ENCODE measurements at regions not wholly inside any gene's neighbourhood (a gene's known extent, or its start where the extent isn't known, plus 50 kb on each side); places are given as distances from the start of the nearest gene placed in this dataset.

DNA sequence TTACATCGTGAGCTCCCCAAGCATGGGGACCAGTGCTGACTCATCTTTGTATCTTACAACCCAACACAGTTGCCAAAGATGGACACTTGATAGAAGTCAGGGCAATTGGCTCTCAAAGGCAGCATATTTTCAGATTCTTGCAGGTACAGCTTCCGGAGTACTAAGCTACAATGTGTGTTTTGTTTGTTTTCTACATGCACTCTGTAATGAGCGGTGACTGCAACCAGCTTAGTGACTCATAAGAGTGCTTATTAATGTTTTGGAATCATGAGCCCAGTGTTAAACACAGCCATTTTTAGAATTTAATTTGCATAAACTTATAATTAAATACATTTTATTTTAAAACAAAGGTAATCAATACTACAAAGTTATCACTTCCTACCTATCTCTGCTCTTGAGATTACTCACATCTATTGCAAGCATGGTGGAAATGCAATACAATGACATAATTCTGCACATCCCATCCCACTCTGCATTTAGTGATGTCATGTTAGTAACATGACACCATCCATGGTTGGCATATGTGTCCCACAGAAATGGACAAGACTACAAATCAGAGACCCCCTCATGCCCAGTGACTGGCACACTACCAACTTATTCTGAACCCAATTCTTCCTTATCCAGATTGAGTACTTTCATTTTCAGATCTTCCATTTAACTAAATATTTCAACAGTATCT is 399.8 kb upstream of the ST6GAL2 start:
- H3K4me3 ChIP-seq: no peak overlapping the region
- H3K4me1 ChIP-seq: no peaks in the 10 kb centered on the region
- H3K27me3 ChIP-seq: no peaks in the 10 kb centered on the region
- WGBS: 81% methylated on average over 3 of the region's 3 CpGs
- no peak overlapping the region for H3K27ac ChIP-seq (replicated peaks in 1 of 4)
- intact Hi-C loops (cut with DNase I): no loop called here
- H3K36me3 ChIP-seq: no peaks in the 10 kb centered on the region
- DNase-seq (ENCODE audit: extremely low spot score): no peak
- H3K9me3 ChIP-seq: no peaks in the 10 kb centered on the region
- TF ChIP-seq, protein P1, sequence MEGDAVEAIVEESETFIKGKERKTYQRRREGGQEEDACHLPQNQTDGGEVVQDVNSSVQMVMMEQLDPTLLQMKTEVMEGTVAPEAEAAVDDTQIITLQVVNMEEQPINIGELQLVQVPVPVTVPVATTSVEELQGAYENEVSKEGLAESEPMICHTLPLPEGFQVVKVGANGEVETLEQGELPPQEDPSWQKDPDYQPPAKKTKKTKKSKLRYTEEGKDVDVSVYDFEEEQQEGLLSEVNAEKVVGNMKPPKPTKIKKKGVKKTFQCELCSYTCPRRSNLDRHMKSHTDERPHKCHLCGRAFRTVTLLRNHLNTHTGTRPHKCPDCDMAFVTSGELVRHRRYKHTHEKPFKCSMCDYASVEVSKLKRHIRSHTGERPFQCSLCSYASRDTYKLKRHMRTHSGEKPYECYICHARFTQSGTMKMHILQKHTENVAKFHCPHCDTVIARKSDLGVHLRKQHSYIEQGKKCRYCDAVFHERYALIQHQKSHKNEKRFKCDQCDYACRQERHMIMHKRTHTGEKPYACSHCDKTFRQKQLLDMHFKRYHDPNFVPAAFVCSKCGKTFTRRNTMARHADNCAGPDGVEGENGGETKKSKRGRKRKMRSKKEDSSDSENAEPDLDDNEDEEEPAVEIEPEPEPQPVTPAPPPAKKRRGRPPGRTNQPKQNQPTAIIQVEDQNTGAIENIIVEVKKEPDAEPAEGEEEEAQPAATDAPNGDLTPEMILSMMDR (IDR thresholded peaks at IDR 0.05): no peak
- no peak for TF ChIP-seq EP300 (IDR thresholded peaks at IDR 0.05)
- TF ChIP-seq POLR2AphosphoS5 (IDR thresholded peaks at IDR 0.05): no peak
- no peak for TF ChIP-seq POLR2A (IDR thresholded peaks at IDR 0.05; ENCODE audit: low read depth)

DNA sequence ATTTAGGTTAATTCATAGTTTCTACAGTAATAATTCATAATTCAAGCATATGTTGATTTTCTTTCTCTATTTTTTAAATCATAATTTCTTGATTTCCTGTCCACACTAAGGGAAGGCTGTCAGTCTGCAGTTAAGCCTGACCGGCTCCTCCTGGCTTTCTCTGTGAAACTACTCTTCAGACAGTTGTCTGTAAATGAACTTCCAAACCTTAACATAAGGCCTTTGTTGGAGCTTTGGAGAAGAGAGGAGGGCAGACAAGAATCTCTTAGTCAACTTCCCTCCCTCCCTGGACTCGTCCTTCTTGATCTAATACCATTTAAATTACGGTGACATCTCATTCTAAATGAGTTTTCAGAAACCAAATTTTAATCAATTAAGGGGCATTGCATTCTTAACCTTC is 404.1 kb upstream of the ST6GAL2 start:
- Histone ChIP-seq H3K36me3 (no peaks in the 10 kb centered on the region), H3K4me1 (no peaks in the 10 kb centered on the region), H3K27me3 (no peaks in the 10 kb centered on the region), H3K9me3 (no peaks in the 10 kb centered on the region), H3K4me3 (no peak overlapping the region), H3K27ac (replicated peaks in 1 of 4) (no peak overlapping the region)
- intact Hi-C loops (cut with DNase I): no loop called here
- DNase-seq (ENCODE audit: extremely low spot score): no peak
- TF ChIP-seq POLR2AphosphoS5 (IDR thresholded peaks at IDR 0.05): no peak
- TF ChIP-seq EP300 (IDR thresholded peaks at IDR 0.05): no peak
- TF ChIP-seq, protein P1 (IDR thresholded peaks at IDR 0.05): no peak
- TF ChIP-seq POLR2A (IDR thresholded peaks at IDR 0.05; ENCODE audit: low read depth): no peak
- WGBS: 90% methylated on average over 3 of the region's 3 CpGs

DNA sequence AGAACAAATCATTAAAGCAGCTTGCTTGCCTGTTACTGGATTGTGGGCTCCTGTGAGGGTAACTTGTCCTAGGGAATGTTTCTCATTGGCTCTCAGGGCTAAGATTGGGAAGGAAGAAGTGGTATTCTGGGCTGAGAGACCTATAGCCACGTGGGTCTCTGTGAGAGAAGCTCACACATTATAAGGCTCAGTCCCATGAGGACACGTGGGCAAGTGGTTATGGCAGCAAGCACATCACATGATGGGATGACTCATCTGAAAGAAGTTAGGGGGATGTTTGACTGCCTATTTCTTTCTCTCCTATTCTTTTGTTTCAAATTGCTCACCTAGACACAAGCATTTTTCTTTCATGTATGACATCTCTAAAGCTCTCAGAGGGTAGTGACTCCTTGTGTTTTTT is 418.0 kb upstream of the ST6GAL2 start:
- DNase-seq (ENCODE audit: extremely low spot score): no peak
- H3K27ac ChIP-seq (replicated peaks in 1 of 4): no peak overlapping the region
- TF ChIP-seq POLR2AphosphoS5 (IDR thresholded peaks at IDR 0.05) (no peak), POLR2A (IDR thresholded peaks at IDR 0.05; ENCODE audit: low read depth) (no peak), EP300 (IDR thresholded peaks at IDR 0.05) (no peak)
- TF ChIP-seq, protein P1 (IDR thresholded peaks at IDR 0.05): no peak
- no peaks in the 10 kb centered on the region for H3K36me3 ChIP-seq
- no peaks in the 10 kb centered on the region for H3K27me3 ChIP-seq
- no peaks in the 10 kb centered on the region for H3K4me1 ChIP-seq
- intact Hi-C loops (cut with DNase I): no loop called here
- 50% methylated on average over 2 of the region's 2 CpGs for WGBS
- H3K9me3 ChIP-seq: no peaks in the 10 kb centered on the region
- H3K4me3 ChIP-seq: no peak overlapping the region

DNA sequence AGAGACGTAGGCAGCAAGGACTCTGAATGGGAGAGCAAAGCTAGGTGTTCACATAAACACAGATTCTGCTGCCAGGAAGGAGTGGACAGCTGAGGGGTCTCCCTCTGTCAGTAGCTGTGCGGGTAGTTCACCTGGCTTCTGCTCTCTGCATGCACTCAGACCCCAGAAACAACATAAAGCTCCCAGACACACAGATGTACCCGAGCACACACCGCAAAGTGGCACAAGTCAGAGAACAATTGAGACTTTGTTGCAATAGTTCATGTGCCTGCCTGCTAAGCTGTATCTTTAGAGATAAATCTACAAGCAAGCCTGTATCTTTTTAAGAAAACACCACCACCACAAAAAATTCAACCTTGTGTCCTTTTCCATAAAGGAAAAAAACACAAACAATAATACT is 420.0 kb upstream of the ST6GAL2 start:
- Histone ChIP-seq H3K4me3 (no peak overlapping the region), H3K27me3 (no peaks in the 10 kb centered on the region), H3K9me3 (no peaks in the 10 kb centered on the region), H3K36me3 (no peaks in the 10 kb centered on the region), H3K4me1 (no peaks in the 10 kb centered on the region), H3K27ac (replicated peaks in 1 of 4) (no peak overlapping the region)
- intact Hi-C loops (cut with DNase I): no loop called here
- DNase-seq (ENCODE audit: extremely low spot score): no peak
- 55% methylated on average over 4 of the region's 4 CpGs for WGBS
- TF ChIP-seq, protein P1 (IDR thresholded peaks at IDR 0.05): no peak
- TF ChIP-seq POLR2AphosphoS5 (IDR thresholded peaks at IDR 0.05) (no peak), POLR2A (IDR thresholded peaks at IDR 0.05; ENCODE audit: low read depth) (no peak), EP300 (IDR thresholded peaks at IDR 0.05) (no peak)

DNA sequence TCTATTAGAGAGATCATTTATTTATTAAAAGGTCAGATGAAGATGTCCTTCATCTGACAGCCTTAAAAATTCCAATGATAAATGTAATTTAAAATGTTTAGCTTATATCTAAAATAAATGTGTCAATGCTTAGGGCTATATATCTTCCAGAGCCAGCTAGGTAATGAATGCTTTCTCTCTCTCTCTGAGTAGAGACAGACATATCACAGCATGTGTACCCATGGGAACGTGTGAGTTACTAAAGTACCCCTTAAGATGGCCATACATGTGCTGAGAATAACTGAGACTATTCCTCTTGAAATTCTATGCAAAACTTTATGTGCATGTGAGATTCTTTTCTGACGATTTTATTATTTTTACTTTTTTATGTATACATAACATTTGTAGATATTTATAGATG is 420.9 kb upstream of the ST6GAL2 start:
- no peak overlapping the region for H3K4me3 ChIP-seq
- no peaks in the 10 kb centered on the region for H3K36me3 ChIP-seq
- H3K27ac ChIP-seq (replicated peaks in 1 of 4): no peak overlapping the region
- H3K9me3 ChIP-seq: no peaks in the 10 kb centered on the region
- intact Hi-C loops (cut with DNase I): no loop called here
- TF ChIP-seq EP300 (IDR thresholded peaks at IDR 0.05) (no peak), POLR2AphosphoS5 (IDR thresholded peaks at IDR 0.05) (no peak), POLR2A (IDR thresholded peaks at IDR 0.05; ENCODE audit: low read depth) (no peak)
- TF ChIP-seq, protein P1 (IDR thresholded peaks at IDR 0.05): no peak
- no peaks in the 10 kb centered on the region for H3K4me1 ChIP-seq
- WGBS: 60% methylated on average over 2 of the region's 2 CpGs
- no peak for DNase-seq (ENCODE audit: extremely low spot score)
- H3K27me3 ChIP-seq: no peaks in the 10 kb centered on the region

All from esophagus muscularis mucosa (tissue), 4 donors.